ENCODE measurements at regions not wholly inside any gene's neighbourhood (a gene's known extent, or its start where the extent isn't known, plus 50 kb on each side); places are given as distances from the start of the nearest gene placed in this dataset.

GRCh38 chr3:74267588-74268184 is 346.8 kb downstream of the CNTN3 start:
- TF ChIP-seq POLR2AphosphoS5 (IDR thresholded peaks at IDR 0.05; ENCODE audit: low read depth, low read length) (no peak), FOXP2 (optimal IDR thresholded peaks at IDR 0.05; ENCODE audit: borderline replicate concordance, extremely low read depth, extremely low read length, insufficient read depth) (no peak), SIN3A (IDR thresholded peaks at IDR 0.05; ENCODE audit: borderline replicate concordance, insufficient read depth, low read length) (no peak), TAF1 (IDR thresholded peaks at IDR 0.05; ENCODE audit: borderline replicate concordance, insufficient read depth, low read length) (no peak)
- TF ChIP-seq, protein P1, sequence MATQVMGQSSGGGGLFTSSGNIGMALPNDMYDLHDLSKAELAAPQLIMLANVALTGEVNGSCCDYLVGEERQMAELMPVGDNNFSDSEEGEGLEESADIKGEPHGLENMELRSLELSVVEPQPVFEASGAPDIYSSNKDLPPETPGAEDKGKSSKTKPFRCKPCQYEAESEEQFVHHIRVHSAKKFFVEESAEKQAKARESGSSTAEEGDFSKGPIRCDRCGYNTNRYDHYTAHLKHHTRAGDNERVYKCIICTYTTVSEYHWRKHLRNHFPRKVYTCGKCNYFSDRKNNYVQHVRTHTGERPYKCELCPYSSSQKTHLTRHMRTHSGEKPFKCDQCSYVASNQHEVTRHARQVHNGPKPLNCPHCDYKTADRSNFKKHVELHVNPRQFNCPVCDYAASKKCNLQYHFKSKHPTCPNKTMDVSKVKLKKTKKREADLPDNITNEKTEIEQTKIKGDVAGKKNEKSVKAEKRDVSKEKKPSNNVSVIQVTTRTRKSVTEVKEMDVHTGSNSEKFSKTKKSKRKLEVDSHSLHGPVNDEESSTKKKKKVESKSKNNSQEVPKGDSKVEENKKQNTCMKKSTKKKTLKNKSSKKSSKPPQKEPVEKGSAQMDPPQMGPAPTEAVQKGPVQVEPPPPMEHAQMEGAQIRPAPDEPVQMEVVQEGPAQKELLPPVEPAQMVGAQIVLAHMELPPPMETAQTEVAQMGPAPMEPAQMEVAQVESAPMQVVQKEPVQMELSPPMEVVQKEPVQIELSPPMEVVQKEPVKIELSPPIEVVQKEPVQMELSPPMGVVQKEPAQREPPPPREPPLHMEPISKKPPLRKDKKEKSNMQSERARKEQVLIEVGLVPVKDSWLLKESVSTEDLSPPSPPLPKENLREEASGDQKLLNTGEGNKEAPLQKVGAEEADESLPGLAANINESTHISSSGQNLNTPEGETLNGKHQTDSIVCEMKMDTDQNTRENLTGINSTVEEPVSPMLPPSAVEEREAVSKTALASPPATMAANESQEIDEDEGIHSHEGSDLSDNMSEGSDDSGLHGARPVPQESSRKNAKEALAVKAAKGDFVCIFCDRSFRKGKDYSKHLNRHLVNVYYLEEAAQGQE (IDR thresholded peaks at IDR 0.05; ENCODE audit: insufficient read depth in 1 of 2, low read depth in 2 of 2, low read length in 2 of 2): no peak

GRCh38 chr3:74267131-74267530 is 347.3 kb downstream of the CNTN3 start:
- TF ChIP-seq, protein P1 (IDR thresholded peaks at IDR 0.05; ENCODE audit: insufficient read depth in 1 of 2, low read depth in 2 of 2, low read length in 2 of 2): no peak
- TF ChIP-seq FOXP2 (optimal IDR thresholded peaks at IDR 0.05; ENCODE audit: borderline replicate concordance, extremely low read depth, extremely low read length, insufficient read depth) (no peak), SIN3A (IDR thresholded peaks at IDR 0.05; ENCODE audit: borderline replicate concordance, insufficient read depth, low read length) (no peak), POLR2AphosphoS5 (IDR thresholded peaks at IDR 0.05; ENCODE audit: low read depth, low read length) (no peak), TAF1 (IDR thresholded peaks at IDR 0.05; ENCODE audit: borderline replicate concordance, insufficient read depth, low read length) (no peak)

GRCh38 chr3:74265069-74265468 is 349.4 kb downstream of the CNTN3 start:
- TF ChIP-seq TAF1 (IDR thresholded peaks at IDR 0.05; ENCODE audit: borderline replicate concordance, insufficient read depth, low read length): no peak

- TF ChIP-seq FOXP2 (optimal IDR thresholded peaks at IDR 0.05; ENCODE audit: borderline replicate concordance, extremely low read depth, extremely low read length, insufficient read depth) (no peak), POLR2AphosphoS5 (IDR thresholded peaks at IDR 0.05; ENCODE audit: low read depth, low read length) (no peak), TAF1 (IDR thresholded peaks at IDR 0.05; ENCODE audit: borderline replicate concordance, insufficient read depth, low read length) (no peak), SIN3A (IDR thresholded peaks at IDR 0.05; ENCODE audit: borderline replicate concordance, insufficient read depth, low read length) (no peak)
- TF ChIP-seq, protein P1 (IDR thresholded peaks at IDR 0.05; ENCODE audit: insufficient read depth in 1 of 2, low read depth in 2 of 2, low read length in 2 of 2): no peak
Measured at GRCh38 chr3:74263031-74263430, 351.4 kb downstream of the CNTN3 start.

- TF ChIP-seq POLR2AphosphoS5 (IDR thresholded peaks at IDR 0.05; ENCODE audit: low read depth, low read length): no peak
- no peak for TF ChIP-seq FOXP2 (optimal IDR thresholded peaks at IDR 0.05; ENCODE audit: borderline replicate concordance, extremely low read depth, extremely low read length, insufficient read depth)
- TF ChIP-seq TAF1 (IDR thresholded peaks at IDR 0.05; ENCODE audit: borderline replicate concordance, insufficient read depth, low read length): no peak
- TF ChIP-seq, protein P1 (IDR thresholded peaks at IDR 0.05; ENCODE audit: insufficient read depth in 1 of 2, low read depth in 2 of 2, low read length in 2 of 2): no peak
- TF ChIP-seq SIN3A (IDR thresholded peaks at IDR 0.05; ENCODE audit: borderline replicate concordance, insufficient read depth, low read length): no peak
Measured at GRCh38 chr3:74233091-74233490, 381.4 kb downstream of the CNTN3 start.

Data from PFSK-1 (cell line).